ENCODE measurements at regions not wholly inside any gene's neighbourhood (a gene's known extent, or its start where the extent isn't known, plus 50 kb on each side); places are given as distances from the start of the nearest gene placed in this dataset.

DNA sequence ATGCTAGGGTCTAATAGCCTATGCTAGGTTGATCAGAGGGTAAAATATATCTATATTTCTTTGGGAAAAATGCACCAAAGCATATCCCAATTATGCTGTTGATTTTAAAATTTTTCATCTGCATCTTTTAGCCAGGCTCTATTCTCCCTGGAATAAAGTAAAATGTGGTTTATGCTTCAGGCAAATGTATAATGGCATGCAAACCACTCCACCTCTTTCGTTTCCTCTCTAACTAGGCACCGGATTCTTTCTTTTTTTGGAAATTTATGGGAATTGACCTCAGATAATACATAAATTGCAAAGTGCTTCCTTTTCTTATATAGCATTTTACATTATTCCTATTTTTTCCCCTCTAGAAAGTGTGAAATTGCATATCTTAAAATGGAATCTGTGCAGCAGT, 386.5 kb downstream of the OLFM4 start:
- no peaks in the 10 kb centered on the region for H4K20me1 ChIP-seq (ENCODE audit: insufficient read depth, low read length)
- Mint-ChIP-seq H3K4me3 (no peak overlapping the region), H3K4me1 (no peaks in the 10 kb centered on the region), H3K9me3 (peaks cover 0 to 3% (median 0%) of the 10 kb centered on the region in 7 donors), H3K27ac (no peak overlapping the region), H3K27me3 (ENCODE audit: low read depth in 3 of 3) (peaks cover 0 to 1% (median 0%) of the 10 kb centered on the region in 3 donors), H3K36me3 (no peaks in the 10 kb centered on the region)
- no peak for DNase-seq
- H3K27me3 ChIP-seq (ENCODE audit: control insufficient read depth in 2 of 2, insufficient read depth in 2 of 2, low read length in 2 of 2) = no peaks in the 10 kb centered on the region
- no peaks in the 10 kb centered on the region for H3K4me1 ChIP-seq (ENCODE audit: control insufficient read depth in 1 of 2, insufficient read depth in 2 of 2, low read length in 2 of 2)
- H2AFZ ChIP-seq (ENCODE audit: insufficient read depth, low read depth, low read length, poor library complexity, severe bottlenecking) = no peak overlapping the region
- H3K4me2 ChIP-seq (replicated peaks; ENCODE audit: extremely low read depth, low read length, poor library complexity, severe bottlenecking) = no peak overlapping the region
- no peak overlapping the region for H3K9ac ChIP-seq (ENCODE audit: insufficient read depth, low read length, poor library complexity, severe bottlenecking)
- no peak overlapping the region for H3K4me3 ChIP-seq (replicated peaks in 1 of 3; ENCODE audit: low read depth in 2 of 3, low read length in 3 of 3)
- H3K27ac ChIP-seq (ENCODE audit: low read depth in 1 of 2, low read length in 2 of 2) = no peak overlapping the region
- WGBS (ENCODE audit: insufficient coverage) = no CpG with 5 or more reads among the region's 2 CpGs
- intact Hi-C loops (cut with micrococcal nuclease) = no loop called here
- no peaks in the 10 kb centered on the region for H3K36me3 ChIP-seq (replicated peaks in 1 of 2; ENCODE audit: control insufficient read depth in 1 of 2, insufficient read depth in 2 of 2, low read length in 2 of 2)
- no peaks in the 10 kb centered on the region for H3K79me2 ChIP-seq (ENCODE audit: insufficient read depth, low read length)
- no peaks in the 10 kb centered on the region for H3K9me3 ChIP-seq (replicated peaks in 1 of 2; ENCODE audit: control insufficient read depth in 1 of 2, insufficient read depth in 1 of 2, low read length in 2 of 2)
- TF ChIP-seq, protein P1, sequence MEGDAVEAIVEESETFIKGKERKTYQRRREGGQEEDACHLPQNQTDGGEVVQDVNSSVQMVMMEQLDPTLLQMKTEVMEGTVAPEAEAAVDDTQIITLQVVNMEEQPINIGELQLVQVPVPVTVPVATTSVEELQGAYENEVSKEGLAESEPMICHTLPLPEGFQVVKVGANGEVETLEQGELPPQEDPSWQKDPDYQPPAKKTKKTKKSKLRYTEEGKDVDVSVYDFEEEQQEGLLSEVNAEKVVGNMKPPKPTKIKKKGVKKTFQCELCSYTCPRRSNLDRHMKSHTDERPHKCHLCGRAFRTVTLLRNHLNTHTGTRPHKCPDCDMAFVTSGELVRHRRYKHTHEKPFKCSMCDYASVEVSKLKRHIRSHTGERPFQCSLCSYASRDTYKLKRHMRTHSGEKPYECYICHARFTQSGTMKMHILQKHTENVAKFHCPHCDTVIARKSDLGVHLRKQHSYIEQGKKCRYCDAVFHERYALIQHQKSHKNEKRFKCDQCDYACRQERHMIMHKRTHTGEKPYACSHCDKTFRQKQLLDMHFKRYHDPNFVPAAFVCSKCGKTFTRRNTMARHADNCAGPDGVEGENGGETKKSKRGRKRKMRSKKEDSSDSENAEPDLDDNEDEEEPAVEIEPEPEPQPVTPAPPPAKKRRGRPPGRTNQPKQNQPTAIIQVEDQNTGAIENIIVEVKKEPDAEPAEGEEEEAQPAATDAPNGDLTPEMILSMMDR (IDR thresholded peaks at IDR 0.05) = no peak

DNA sequence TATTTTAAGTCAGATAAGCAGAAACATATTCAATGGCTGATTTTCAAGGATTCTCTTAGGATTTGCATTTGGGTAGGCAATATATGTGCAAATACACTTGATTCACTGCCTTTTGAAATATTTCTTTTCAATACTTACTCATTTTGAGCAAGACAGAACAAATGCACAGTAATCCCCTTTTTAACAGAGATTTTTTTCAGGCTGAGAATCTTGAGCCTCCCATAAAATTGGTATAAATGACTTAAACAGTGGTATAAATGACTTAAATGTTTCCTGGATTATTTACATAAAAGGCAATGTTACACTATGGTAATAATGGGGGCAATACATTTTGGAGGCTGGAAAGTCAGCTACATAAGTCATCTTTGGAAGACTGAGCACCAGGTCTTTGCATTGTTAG, 389.0 kb downstream of the OLFM4 start:
- DNase-seq = no peak
- Histone ChIP-seq H3K4me1 (ENCODE audit: control insufficient read depth in 1 of 2, insufficient read depth in 2 of 2, low read length in 2 of 2) (no peaks in the 10 kb centered on the region), H3K27ac (ENCODE audit: low read depth in 1 of 2, low read length in 2 of 2) (no peak overlapping the region), H4K20me1 (ENCODE audit: insufficient read depth, low read length) (no peaks in the 10 kb centered on the region), H3K9ac (ENCODE audit: insufficient read depth, low read length, poor library complexity, severe bottlenecking) (no peak overlapping the region), H3K27me3 (ENCODE audit: control insufficient read depth in 2 of 2, insufficient read depth in 2 of 2, low read length in 2 of 2) (no peaks in the 10 kb centered on the region), H3K79me2 (ENCODE audit: insufficient read depth, low read length) (no peaks in the 10 kb centered on the region), H3K4me3 (replicated peaks in 1 of 3; ENCODE audit: low read depth in 2 of 3, low read length in 3 of 3) (no peak overlapping the region), H2AFZ (ENCODE audit: insufficient read depth, low read depth, low read length, poor library complexity, severe bottlenecking) (no peak overlapping the region), H3K36me3 (replicated peaks in 1 of 2; ENCODE audit: control insufficient read depth in 1 of 2, insufficient read depth in 2 of 2, low read length in 2 of 2) (no peaks in the 10 kb centered on the region), H3K4me2 (replicated peaks; ENCODE audit: extremely low read depth, low read length, poor library complexity, severe bottlenecking) (no peak overlapping the region), H3K9me3 (replicated peaks in 1 of 2; ENCODE audit: control insufficient read depth in 1 of 2, insufficient read depth in 1 of 2, low read length in 2 of 2) (no peaks in the 10 kb centered on the region)
- TF ChIP-seq, protein P1 (IDR thresholded peaks at IDR 0.05) = no peak
- Mint-ChIP-seq H3K4me3 (no peak overlapping the region), H3K36me3 (no peaks in the 10 kb centered on the region), H3K27me3 (ENCODE audit: low read depth in 3 of 3) (no peaks in the 10 kb centered on the region), H3K27ac (no peak overlapping the region), H3K9me3 (peaks cover 0 to 3% (median 0%) of the 10 kb centered on the region in 7 donors), H3K4me1 (no peaks in the 10 kb centered on the region)
- intact Hi-C loops (cut with micrococcal nuclease) = no loop called here
